Spleen (tissue), 11 donors: ENCODE measurements at regions not wholly inside any gene's neighbourhood (a gene's known extent, or its start where the extent isn't known, plus 50 kb on each side); places are given as distances from the start of the nearest gene placed in this dataset.

ENCODE experiments used
- DNase-seq: peaks from one replicate; pipeline ENCODE4 v3.0.0-alpha.2; 2020
- H3K27ac ChIP-seq, 8 donors: fragments of 200-600 bp; sonication (generic) in 7 of 8; 1 replicate in 4 of 8; 2 replicates in 4 of 8; pipeline versions ENCODE4 v1.5.0 to v1.8.0; 2016 to 2021; ENCODE audit warnings: inconsistent platforms in 4 of 8, mild to moderate bottlenecking in 4 of 8, moderate library complexity in 1 of 8
- H3K27me3 ChIP-seq, 7 donors: fragments of 200-600 bp; sonication (generic) in 6 of 7; replicated peaks in 1 of 7; 1 replicate in 4 of 7; 2 replicates in 3 of 7; pipeline versions ENCODE4 v1.5.0 to v1.8.0; 2016 to 2021; ENCODE audit warnings: inconsistent platforms in 3 of 7, mild to moderate bottlenecking in 1 of 7
- H3K36me3 ChIP-seq, 6 donors: fragments of 200-600 bp; sonication (generic) in 5 of 6; 1 replicate in 4 of 6; 2 replicates in 2 of 6; pipeline versions ENCODE4 v1.5.0 to v1.8.0; 2016 to 2021; ENCODE audit warnings: inconsistent platforms in 2 of 6
- H3K4me1 ChIP-seq, 6 donors: fragments of 200-600 bp; sonication (generic) in 5 of 6; 1 replicate in 3 of 6; 2 replicates in 3 of 6; pipeline versions ENCODE4 v1.5.0 to v1.8.0; 2016 to 2021; ENCODE audit warnings: inconsistent platforms in 3 of 6
- H3K4me3 ChIP-seq, 8 donors: fragments of 200-600 bp; sonication (generic) in 7 of 8; 1 replicate in 4 of 8; 2 replicates in 4 of 8; pipeline versions ENCODE4 v1.5.0 to v1.8.0; 2016 to 2021; ENCODE audit warnings: inconsistent platforms in 4 of 8, mild to moderate bottlenecking in 4 of 8, moderate library complexity in 2 of 8
- H3K9me3 ChIP-seq, 8 donors: fragments of 200-600 bp; sonication (generic) in 7 of 8; 1 replicate in 4 of 8; 2 replicates in 4 of 8; pipeline versions ENCODE4 v1.5.0 to v1.8.0; 2016 to 2021; ENCODE audit warnings: inconsistent platforms in 4 of 8
- POLR2A ChIP-seq, 3 donors: fragments of 450-650 bp; IDR thresholded peaks; one replicate each; pipeline ENCODE4 v1.5.1; 2017; ENCODE audit warnings: antibody characterized with exemption in 3 of 3, mild to moderate bottlenecking in 1 of 3
- POLR2AphosphoS5 ChIP-seq, 3 donors: sonication (generic); formaldehyde crosslinking; IDR thresholded peaks; one replicate each; pipeline ENCODE4 v1.5.1; 2017; ENCODE audit warnings: antibody characterized with exemption in 3 of 3
- WGBS, 5 donors: extraction: QIAGEN DNeasy Blood & Tissue Kit in 3 of 5; methylation state at CpG; one replicate each; pipeline versions ENCODE4 v1.1.5 to v1.1.7; 2013 to 2018; 5-methylcytosine and 5-hydroxymethylcytosine counted together
- intact Hi-C: fragments of 100-400 bp; cut with DNase I; formaldehyde crosslinking; loops from one replicate; pipeline ENCODE4 v1.15.0; 2023; ENCODE audit warnings: low total_unique reads
- TF ChIP-seq, protein P1 (sequence below), 11 experiments: fragments of 200-600 bp in 7 of 11; fragments of 450-650 bp in 4 of 11; sonication (generic) in 4 of 11; IDR thresholded peaks in 8 of 11; conservative IDR thresholded peaks in 3 of 11; 1 replicate in 7 of 11; 2 replicates in 4 of 11; pipeline versions ENCODE4 v1.4.0 to v1.8.0; 2016 to 2021; ENCODE audit warnings: antibody characterized with exemption in 11 of 11, inconsistent platforms in 4 of 11, mild to moderate bottlenecking in 1 of 11
- donor health status: healthy with polysubstance abuse.
- donor health status: DM: no; HTN: no; CAD: no; lungs with moderate emphysema.
- donor health status: DM: no; HTN: no; CAD: no.
- donor health status: Bipolar disorder and iron deficiency.
- donor health status: healthy.
- donor health status: DM: no; HTN: no; CAD: no.
- donor health status: DM: yes; HTN: yes; CAD: no.

DNA sequence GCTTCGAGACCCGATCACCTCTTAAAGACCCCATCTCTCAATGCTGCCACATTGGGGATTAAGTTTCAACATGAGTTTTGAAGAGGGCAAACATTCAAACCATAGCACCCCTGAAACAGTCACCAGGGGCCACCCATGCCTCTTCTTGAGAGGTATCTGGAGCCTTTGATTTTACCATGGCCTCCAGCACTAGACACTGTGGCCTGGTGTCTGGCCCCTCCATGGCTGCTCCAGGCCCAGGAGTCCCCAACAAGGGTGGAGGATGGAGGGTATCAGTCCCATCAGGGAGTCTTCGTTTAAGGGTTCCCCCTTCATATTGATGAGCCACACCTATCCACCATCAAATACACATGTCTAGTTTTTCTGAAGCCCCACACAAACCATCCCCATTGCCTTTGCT, 66.5 kb upstream of the CDH5 start:
- WGBS, 5 donors = 93 to 100% (median 95%) methylated on average over 3 of the region's 3 CpGs
- TF ChIP-seq POLR2A (IDR thresholded peaks at IDR 0.05) = no peak
- Histone ChIP-seq H3K27ac (no peak overlapping the region), H3K27me3 (peaks cover 0 to 11% (median 0%) of the 10 kb centered on the region in 7 donors), H3K9me3 (peaks cover 0 to 5% (median 0%) of the 10 kb centered on the region in 8 donors), H3K36me3 (no peaks in the 10 kb centered on the region), H3K4me3 (no peak overlapping the region), H3K4me1 (no peaks in the 10 kb centered on the region)
- intact Hi-C loops = no loop called here
- DNase-seq = no peak

DNA sequence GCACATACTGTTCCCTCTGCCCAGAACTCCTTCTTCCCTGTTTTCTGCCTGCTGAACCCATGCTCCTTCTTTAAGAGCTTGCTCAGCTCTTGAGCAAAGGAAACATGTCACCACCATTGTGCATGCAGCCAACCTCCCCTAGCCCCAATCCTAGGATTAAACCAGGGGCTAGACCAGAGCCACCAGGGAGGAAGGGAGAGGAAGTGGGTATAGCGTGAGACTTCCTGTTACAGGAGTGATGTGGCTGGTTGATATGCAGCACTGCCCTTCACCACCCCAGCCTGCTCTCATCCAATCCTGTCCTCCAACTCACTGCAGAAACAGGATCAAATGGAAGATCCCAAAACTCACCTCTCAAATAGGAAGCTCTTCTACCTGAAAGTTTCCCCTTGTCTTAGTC, 67.1 kb upstream of the CDH5 start:
- intact Hi-C loops = no loop called here
- Histone ChIP-seq H3K36me3 (no peaks in the 10 kb centered on the region), H3K27ac (no peak overlapping the region), H3K4me1 (no peaks in the 10 kb centered on the region), H3K4me3 (no peak overlapping the region), H3K27me3 (peaks cover 0 to 5% (median 0%) of the 10 kb centered on the region in 7 donors), H3K9me3 (peaks cover 0 to 5% (median 0%) of the 10 kb centered on the region in 8 donors)
- TF ChIP-seq POLR2AphosphoS5 (IDR thresholded peaks at IDR 0.05) (no peak), POLR2A (IDR thresholded peaks at IDR 0.05) (no peak)
- TF ChIP-seq, protein P1, sequence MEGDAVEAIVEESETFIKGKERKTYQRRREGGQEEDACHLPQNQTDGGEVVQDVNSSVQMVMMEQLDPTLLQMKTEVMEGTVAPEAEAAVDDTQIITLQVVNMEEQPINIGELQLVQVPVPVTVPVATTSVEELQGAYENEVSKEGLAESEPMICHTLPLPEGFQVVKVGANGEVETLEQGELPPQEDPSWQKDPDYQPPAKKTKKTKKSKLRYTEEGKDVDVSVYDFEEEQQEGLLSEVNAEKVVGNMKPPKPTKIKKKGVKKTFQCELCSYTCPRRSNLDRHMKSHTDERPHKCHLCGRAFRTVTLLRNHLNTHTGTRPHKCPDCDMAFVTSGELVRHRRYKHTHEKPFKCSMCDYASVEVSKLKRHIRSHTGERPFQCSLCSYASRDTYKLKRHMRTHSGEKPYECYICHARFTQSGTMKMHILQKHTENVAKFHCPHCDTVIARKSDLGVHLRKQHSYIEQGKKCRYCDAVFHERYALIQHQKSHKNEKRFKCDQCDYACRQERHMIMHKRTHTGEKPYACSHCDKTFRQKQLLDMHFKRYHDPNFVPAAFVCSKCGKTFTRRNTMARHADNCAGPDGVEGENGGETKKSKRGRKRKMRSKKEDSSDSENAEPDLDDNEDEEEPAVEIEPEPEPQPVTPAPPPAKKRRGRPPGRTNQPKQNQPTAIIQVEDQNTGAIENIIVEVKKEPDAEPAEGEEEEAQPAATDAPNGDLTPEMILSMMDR (IDR thresholded peaks at IDR 0.05 in 8 of 11, conservative IDR thresholded peaks at IDR 0.05 in 3 of 11) = no peak
- 0 to 33% (median 9%) methylated on average over 1 of the region's 1 CpG for WGBS, 5 donors
- no peak for DNase-seq

DNA sequence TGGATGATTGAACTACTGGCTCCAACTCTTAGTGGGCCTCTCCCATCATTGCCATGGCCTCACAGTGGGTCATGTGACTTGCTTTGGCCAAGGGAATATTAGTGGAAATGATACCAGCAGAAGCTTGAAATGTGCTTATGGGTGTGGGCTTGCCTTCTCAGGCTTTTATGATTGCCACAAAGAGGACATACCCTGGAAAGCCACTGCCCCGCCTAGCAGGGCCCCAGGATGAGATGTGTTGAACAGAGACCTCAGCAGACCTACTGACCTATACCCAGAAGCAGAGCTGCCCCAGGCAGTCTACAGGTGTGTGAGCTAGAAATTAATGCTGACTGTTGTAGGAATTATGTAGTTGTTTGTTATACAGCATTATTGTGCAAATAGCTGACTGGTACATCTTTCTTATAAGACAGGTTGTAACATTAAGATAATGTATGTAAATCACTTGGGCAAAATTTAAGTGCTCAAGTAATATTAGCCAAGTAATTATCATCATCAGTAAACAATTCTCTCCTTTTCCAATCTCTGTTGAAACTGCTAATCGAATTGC, 67.8 kb upstream of the CDH5 start:
- intact Hi-C loops = no loop called here
- Histone ChIP-seq H3K4me3 (no peak overlapping the region), H3K27me3 (peaks cover 0 to 5% (median 0%) of the 10 kb centered on the region in 7 donors), H3K27ac (no peak overlapping the region), H3K4me1 (no peaks in the 10 kb centered on the region), H3K9me3 (peaks cover 0 to 5% (median 0%) of the 10 kb centered on the region in 8 donors), H3K36me3 (no peaks in the 10 kb centered on the region)
- TF ChIP-seq POLR2A (IDR thresholded peaks at IDR 0.05) (no peak), POLR2AphosphoS5 (IDR thresholded peaks at IDR 0.05) (no peak)
- TF ChIP-seq, protein P1 (IDR thresholded peaks at IDR 0.05 in 8 of 11, conservative IDR thresholded peaks at IDR 0.05 in 3 of 11) = no peak
- WGBS, 5 donors = 78 to 95% (median 87%) methylated on average over 2 of the region's 2 CpGs
- DNase-seq = no peak

DNA sequence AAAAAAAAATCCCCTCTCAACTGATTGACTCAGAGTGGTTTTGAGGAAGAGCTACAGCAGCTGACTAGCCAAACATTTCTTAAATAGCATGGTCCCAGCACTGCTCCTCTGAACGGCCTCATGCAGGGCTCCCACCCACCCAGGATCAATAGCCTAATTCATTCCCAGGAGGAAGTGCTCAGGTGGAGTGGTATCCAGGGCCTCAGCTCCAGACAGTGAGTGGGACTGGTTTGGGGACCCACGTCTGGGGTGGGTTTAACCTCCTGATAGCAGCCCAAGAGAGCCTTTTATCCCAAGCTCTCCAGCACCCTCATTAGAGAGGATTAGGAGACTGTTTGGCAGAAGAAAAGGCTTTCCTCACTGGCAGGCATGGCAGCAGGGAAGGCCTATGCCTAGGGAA, 68.5 kb upstream of the CDH5 start:
- Histone ChIP-seq H3K27me3 (peaks cover 0 to 12% (median 0%) of the 10 kb centered on the region in 7 donors), H3K9me3 (peaks cover 0 to 5% (median 0%) of the 10 kb centered on the region in 8 donors), H3K4me1 (no peaks in the 10 kb centered on the region), H3K36me3 (no peaks in the 10 kb centered on the region), H3K27ac (no peak overlapping the region), H3K4me3 (no peak overlapping the region)
- DNase-seq = no peak
- WGBS, 5 donors = 48 to 71% (median 70%) methylated on average over 2 of the region's 2 CpGs
- no peak for TF ChIP-seq POLR2A (IDR thresholded peaks at IDR 0.05)
- TF ChIP-seq, protein P1 (IDR thresholded peaks at IDR 0.05 in 8 of 11, conservative IDR thresholded peaks at IDR 0.05 in 3 of 11) = no peak
- intact Hi-C loops = no loop called here

DNA sequence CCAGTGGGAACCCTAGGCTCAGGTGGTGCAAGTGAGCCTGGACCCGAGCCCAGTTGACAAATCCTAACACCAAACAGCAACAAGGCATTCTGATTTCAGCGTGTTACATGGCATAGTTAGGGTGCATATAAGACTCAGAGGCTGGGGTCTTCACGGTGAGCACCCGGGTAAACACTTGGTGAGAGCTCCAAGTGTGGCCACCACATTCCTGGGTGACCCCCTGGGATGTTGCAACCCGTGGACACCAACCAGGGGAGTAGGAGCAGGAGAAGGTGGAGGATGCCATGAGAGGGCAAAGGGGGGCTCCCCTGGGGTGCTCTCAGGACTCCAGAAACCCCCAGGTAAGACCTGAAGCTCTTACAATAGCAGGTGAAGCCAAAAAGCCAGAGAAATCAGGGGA, 69.9 kb upstream of the CDH5 start:
- intact Hi-C loops = no loop called here
- DNase-seq = peak; percentile 41
- H3K27ac ChIP-seq = no peak overlapping the region
- H3K9me3 ChIP-seq = peaks cover 0 to 5% (median 0%) of the 10 kb centered on the region in 8 donors
- peaks cover 0 to 19% (median 0%) of the 10 kb centered on the region in 7 donors for H3K27me3 ChIP-seq
- 68 to 87% (median 75%) methylated on average over 5 of the region's 5 CpGs for WGBS, 5 donors
- TF ChIP-seq POLR2AphosphoS5 (IDR thresholded peaks at IDR 0.05) (no peak), POLR2A (IDR thresholded peaks at IDR 0.05) (no peak)
- TF ChIP-seq, protein P1 (IDR thresholded peaks at IDR 0.05 in 8 of 11, conservative IDR thresholded peaks at IDR 0.05 in 3 of 11) = no peak
- H3K4me1 ChIP-seq = no peaks in the 10 kb centered on the region
- no peak overlapping the region for H3K4me3 ChIP-seq
- no peaks in the 10 kb centered on the region for H3K36me3 ChIP-seq
